ENCODE measurements at regions not wholly inside any gene's neighbourhood (a gene's known extent, or its start where the extent isn't known, plus 50 kb on each side); places are given as distances from the start of the nearest gene placed in this dataset.
A peak's percentile ranks its signal among the peaks of the same experiment; 100 is the strongest.

- Histone ChIP-seq H3K9me3 (no peaks in the 10 kb centered on the region), H3K36me3 (no peaks in the 10 kb centered on the region), H3K4me1 (no peaks in the 10 kb centered on the region), H3K27ac (no peak overlapping the region), H3K27me3 (no peaks in the 10 kb centered on the region), H3K4me3 (no peak overlapping the region)
- TF ChIP-seq EP300 (IDR thresholded peaks at IDR 0.05; ENCODE audit: low read depth) = no peak
- no peak for TF ChIP-seq POLR2A (IDR thresholded peaks at IDR 0.05)
- no peak for TF ChIP-seq POLR2AphosphoS5 (IDR thresholded peaks at IDR 0.05)
- no peak for TF ChIP-seq CTCF (IDR thresholded peaks at IDR 0.05)
- no peak for DNase-seq
- intact Hi-C loops (cut with DNase I; ENCODE audit: low total_unique reads) (no loop called here), in situ Hi-C loops (cut with MboI; ENCODE audit: low pct_ligation_motif_present in 1 of 4, low pct_unique_long_range_greater_than_20kb in 1 of 4, low sequenced_read_pairs in 3 of 4) (no loop called here)
- 92 to 94% methylated on average over 2 to 4 of the region's 4 CpGs for WGBS, 2 donors (ENCODE audit: low coverage in 1 of 2)
Measured at GRCh38 chr14:22403296-22403695, 185.7 kb downstream of the DAD1 start.

- 76 to 100% methylated on average over 2 to 3 of the region's 3 CpGs for WGBS, 2 donors (ENCODE audit: low coverage in 1 of 2)
- no peaks in the 10 kb centered on the region for H3K9me3 ChIP-seq
- no peaks in the 10 kb centered on the region for H3K27me3 ChIP-seq
- H3K36me3 ChIP-seq = no peaks in the 10 kb centered on the region
- DNase-seq = no peak
- H3K4me3 ChIP-seq = no peak overlapping the region
- TF ChIP-seq CTCF (IDR thresholded peaks at IDR 0.05) (no peak), POLR2AphosphoS5 (IDR thresholded peaks at IDR 0.05) (no peak), EP300 (IDR thresholded peaks at IDR 0.05; ENCODE audit: low read depth) (no peak), POLR2A (IDR thresholded peaks at IDR 0.05) (no peak)
- no peaks in the 10 kb centered on the region for H3K4me1 ChIP-seq
- peak overlapping the region in 2 of 4 donors; percentile 33 to 36 for H3K27ac ChIP-seq
- intact Hi-C loops (cut with DNase I; ENCODE audit: low total_unique reads) (no loop called here), in situ Hi-C loops (cut with MboI; ENCODE audit: low pct_ligation_motif_present in 1 of 4, low pct_unique_long_range_greater_than_20kb in 1 of 4, low sequenced_read_pairs in 3 of 4) (no loop called here)
Measured at GRCh38 chr14:22400655-22401259, 188.3 kb downstream of the DAD1 start.

GRCh38 chr14:22399776-22400175 is 189.2 kb downstream of the DAD1 start:
- in situ Hi-C loops (cut with MboI; ENCODE audit: low pct_ligation_motif_present in 1 of 4, low pct_unique_long_range_greater_than_20kb in 1 of 4, low sequenced_read_pairs in 3 of 4) = loop anchor here in 1 of 4 donors (25.0 kb wide), 1 partner anchor 163 kb away; no protein-coding TSS in a partner anchor
- 92 to 95% methylated on average over 2 of the region's 2 CpGs for WGBS, 2 donors (ENCODE audit: low coverage in 1 of 2)
- intact Hi-C loops (cut with DNase I; ENCODE audit: low total_unique reads) = loop anchor here (5.0 kb wide), 1 partner anchor 68 kb away; no protein-coding TSS in a partner anchor

GRCh38 chr14:22397221-22397737 is 191.7 kb downstream of the DAD1 start:
- Histone ChIP-seq H3K27ac (no peak overlapping the region), H3K4me1 (peaks cover 0 to under 1% (median 0%) of the 10 kb centered on the region in 4 donors), H3K27me3 (no peaks in the 10 kb centered on the region), H3K4me3 (no peak overlapping the region), H3K36me3 (no peaks in the 10 kb centered on the region), H3K9me3 (no peaks in the 10 kb centered on the region)
- TF ChIP-seq EP300 (IDR thresholded peaks at IDR 0.05; ENCODE audit: low read depth) (no peak), POLR2A (IDR thresholded peaks at IDR 0.05) (no peak), POLR2AphosphoS5 (IDR thresholded peaks at IDR 0.05) (no peak), CTCF (IDR thresholded peaks at IDR 0.05) (no peak)
- intact Hi-C loops (cut with DNase I; ENCODE audit: low total_unique reads) = loop anchor here (5.0 kb wide), 1 partner anchor 70 kb away; no protein-coding TSS in a partner anchor
- no peak for DNase-seq
- in situ Hi-C loops (cut with MboI; ENCODE audit: low pct_ligation_motif_present in 1 of 4, low pct_unique_long_range_greater_than_20kb in 1 of 4, low sequenced_read_pairs in 3 of 4) = loop anchor here in 1 of 4 donors (25.0 kb wide), 1 partner anchor 165 kb away; no protein-coding TSS in a partner anchor
- WGBS, 2 donors (ENCODE audit: low coverage in 1 of 2) = 87% methylated on average over 7 of the region's 7 CpGs; no CpG with 5 or more reads in 1 of the 2 donors

More at GRCh38 chr14:22399776-22400175, 189.2 kb downstream of the DAD1 start:
- no peaks in the 10 kb centered on the region for H3K36me3 ChIP-seq
- no peak overlapping the region for H3K27ac ChIP-seq
- no peak for DNase-seq
- no peaks in the 10 kb centered on the region for H3K9me3 ChIP-seq
- TF ChIP-seq POLR2A (IDR thresholded peaks at IDR 0.05) = no peak
- TF ChIP-seq POLR2AphosphoS5 (IDR thresholded peaks at IDR 0.05) = no peak
- H3K27me3 ChIP-seq = no peaks in the 10 kb centered on the region
- no peaks in the 10 kb centered on the region for H3K4me1 ChIP-seq
- H3K4me3 ChIP-seq = no peak overlapping the region
